ENCODE measurements at regions not wholly inside any gene's neighbourhood (a gene's known extent, or its start where the extent isn't known, plus 50 kb on each side); places are given as distances from the start of the nearest gene placed in this dataset.
"Not testable (repeated sequence)": the region's sequence is repeated elsewhere in the genome, so short reads cannot be mapped to it uniquely, and the experiment has no call there.

- no peak for DNase-seq (ENCODE audit: low read depth in 2 of 3, low spot score in 2 of 3)
Measured at GRCh38 chr13:80083853-80084676, 256.9 kb downstream of the SPRY2 start.

GRCh38 chr13:80083081-80083852 lies 257.7 kb downstream of the SPRY2 start:
- DNase-seq (ENCODE audit: low read depth in 2 of 3, low spot score in 2 of 3), result no peak

- no peak for DNase-seq (ENCODE audit: low read depth in 2 of 3, low spot score in 2 of 3)
Measured at GRCh38 chr13:80082396-80083080, 258.4 kb downstream of the SPRY2 start.

GRCh38 chr13:80074811-80075210 lies 266.1 kb downstream of the SPRY2 start:
- no peak for DNase-seq (ENCODE audit: low read depth in 2 of 3, low spot score in 2 of 3)

GRCh38 chr13:80074143-80074752 lies 266.7 kb downstream of the SPRY2 start:
- DNase-seq (ENCODE audit: low read depth in 2 of 3, low spot score in 2 of 3), result no peak

- no peak for DNase-seq (ENCODE audit: low read depth in 2 of 3, low spot score in 2 of 3)
Measured at GRCh38 chr13:80072231-80072630, 268.7 kb downstream of the SPRY2 start.

GRCh38 chr13:80070024-80070703 lies 270.8 kb downstream of the SPRY2 start:
- DNase-seq (ENCODE audit: low read depth in 2 of 3, low spot score in 2 of 3), result no peak

GRCh38 chr13:80069374-80069773 lies 271.6 kb downstream of the SPRY2 start:
- no peak for DNase-seq (ENCODE audit: low read depth in 2 of 3, low spot score in 2 of 3)

- no peak for DNase-seq (ENCODE audit: low read depth in 2 of 3, low spot score in 2 of 3)
Measured at GRCh38 chr13:80065996-80066395, 274.9 kb downstream of the SPRY2 start.

- not testable (repeated sequence) for DNase-seq (ENCODE audit: low read depth in 2 of 3, low spot score in 2 of 3)
Measured at GRCh38 chr13:80062416-80062815, 278.5 kb downstream of the SPRY2 start.

GRCh38 chr13:80059789-80060188 lies 281.1 kb downstream of the SPRY2 start:
- no peak for DNase-seq (ENCODE audit: low read depth in 2 of 3, low spot score in 2 of 3)

- no peak for DNase-seq (ENCODE audit: low read depth in 2 of 3, low spot score in 2 of 3)
Measured at GRCh38 chr13:80058626-80059025, 282.3 kb downstream of the SPRY2 start.

- no peak for DNase-seq (ENCODE audit: low read depth in 2 of 3, low spot score in 2 of 3)
Measured at GRCh38 chr13:80055847-80056246, 285.1 kb downstream of the SPRY2 start.

- no peak for DNase-seq (ENCODE audit: low read depth in 2 of 3, low spot score in 2 of 3)
Measured at GRCh38 chr13:80054806-80055205, 286.1 kb downstream of the SPRY2 start.

GRCh38 chr13:80052286-80052685 lies 288.6 kb downstream of the SPRY2 start:
- no peak for DNase-seq (ENCODE audit: low read depth in 2 of 3, low spot score in 2 of 3)

- no peak for DNase-seq (ENCODE audit: low read depth in 2 of 3, low spot score in 2 of 3)
Measured at GRCh38 chr13:80050252-80050651, 290.7 kb downstream of the SPRY2 start.

GRCh38 chr13:80048802-80049201 lies 292.1 kb downstream of the SPRY2 start:
- peak; percentile 17 to 46 (median 30) for DNase-seq (ENCODE audit: low read depth in 2 of 3, low spot score in 2 of 3)

GRCh38 chr13:80048030-80048429 lies 292.9 kb downstream of the SPRY2 start:
- DNase-seq (ENCODE audit: low read depth in 2 of 3, low spot score in 2 of 3), result no peak

- DNase-seq (ENCODE audit: low read depth in 2 of 3, low spot score in 2 of 3), result no peak
Measured at GRCh38 chr13:80047406-80047805, 293.5 kb downstream of the SPRY2 start.

- DNase-seq (ENCODE audit: low read depth in 2 of 3, low spot score in 2 of 3), result no peak
Measured at GRCh38 chr13:80040981-80041317, 300.0 kb downstream of the SPRY2 start.

Measured in activated CD8-positive, alpha-beta memory T cell treated with anti-CD3 and anti-CD28 coated beads for 48 hours (primary cell).